Hepatocyte (in vitro differentiated cells): ENCODE measurements at regions not wholly inside any gene's neighbourhood (a gene's known extent, or its start where the extent isn't known, plus 50 kb on each side); places are given as distances from the start of the nearest gene placed in this dataset.
A peak's percentile ranks its signal among the peaks of the same experiment; 100 is the strongest.

Experiments
- DNase-seq: peaks from one replicate; pipeline ENCODE4 v3.0.0-alpha.2; 2016; ENCODE audit warnings: low spot score
- H2AFZ ChIP-seq: fragments of 200-600 bp; sonication (generic); 2 replicates; pipeline ENCODE4 v1.6.0; 2016; ENCODE audit warnings: antibody characterized with exemption, mild to moderate bottlenecking
- H3K27ac ChIP-seq: fragments of 200-600 bp; sonication (generic); 2 replicates; pipeline ENCODE4 v1.5.1; 2016; ENCODE audit warnings: mild to moderate bottlenecking
- H3K27me3 ChIP-seq: fragments of 200-600 bp; sonication (generic); 2 replicates; pipeline ENCODE4 v1.6.1; 2016
- H3K36me3 ChIP-seq: fragments of 200-600 bp; sonication (generic); replicated peaks from 2 replicates; pipeline ENCODE4 v1.5.1; 2016; ENCODE audit warnings: low read depth; ENCODE audit not compliant: insufficient read depth
- H3K4me1 ChIP-seq: fragments of 200-600 bp; sonication (generic); 2 replicates; pipeline ENCODE4 v1.5.1; 2016; ENCODE audit warnings: mild to moderate bottlenecking, moderate library complexity; ENCODE audit not compliant: insufficient read depth
- H3K4me2 ChIP-seq: fragments of 200-600 bp; sonication (generic); 2 replicates; pipeline ENCODE4 v1.6.0; 2016
- H3K4me3 ChIP-seq: fragments of 200-600 bp; sonication (generic); 2 replicates; pipeline ENCODE4 v1.5.1; 2016; ENCODE audit warnings: mild to moderate bottlenecking
- H3K79me2 ChIP-seq: fragments of 200-600 bp; sonication (generic); 2 replicates; pipeline ENCODE4 v1.6.0; 2017; ENCODE audit warnings: mild to moderate bottlenecking
- H3K9me2 ChIP-seq: fragments of 200-600 bp; sonication (generic); replicated peaks from 2 replicates; pipeline ENCODE4 v1.6.0; 2017; ENCODE audit warnings: mild to moderate bottlenecking; ENCODE audit not compliant: insufficient read depth
- H3K9me3 ChIP-seq: fragments of 200-600 bp; sonication (generic); 2 replicates; pipeline ENCODE4 v1.5.1; 2016; ENCODE audit warnings: low read depth, mild to moderate bottlenecking
- H4K20me1 ChIP-seq: fragments of 200-600 bp; sonication (generic); 2 replicates; pipeline ENCODE4 v1.6.0; 2016; ENCODE audit warnings: mild to moderate bottlenecking; ENCODE audit not compliant: insufficient read depth, poor library complexity, severe bottlenecking
- EZH2 ChIP-seq: fragments of 200-600 bp; sonication (generic); IDR thresholded peaks from 2 replicates; pipeline ENCODE4 v1.6.1; 2016; ENCODE audit warnings: antibody characterized with exemption, mild to moderate bottlenecking, borderline replicate concordance
- EZH2phosphoT487 ChIP-seq: fragments of 200-600 bp; sonication (generic); IDR thresholded peaks from one replicate; pipeline ENCODE4 v1.6.1; 2018; ENCODE audit warnings: antibody characterized with exemption, mild to moderate bottlenecking, low read depth, moderate library complexity; ENCODE audit not compliant: unreplicated experiment, severe bottlenecking
- WGBS: methylation state at CpG from one replicate; pipeline ENCODE4 v1.1.6; 2016; ENCODE audit warnings: low lambda C conversion rate; ENCODE audit errors: missing lambda C conversion rate; 5-methylcytosine and 5-hydroxymethylcytosine counted together
- TF ChIP-seq, protein P1 (sequence below): fragments of 200-600 bp; sonication (generic); IDR thresholded peaks from 2 replicates; pipeline ENCODE4 v1.5.1; 2016; ENCODE audit warnings: antibody characterized with exemption, mild to moderate bottlenecking; ENCODE audit not compliant: poor library complexity

- Histone ChIP-seq H3K4me2 (no peak overlapping the region), H3K36me3 (no peaks in the 10 kb centered on the region), H2AFZ (no peak overlapping the region), H4K20me1 (no peaks in the 10 kb centered on the region), H3K4me3 (no peak overlapping the region), H3K4me1 (no peaks in the 10 kb centered on the region), H3K27me3 (no peaks in the 10 kb centered on the region), H3K9me3 (no peaks in the 10 kb centered on the region), H3K9me2 (no peaks in the 10 kb centered on the region), H3K27ac (no peak overlapping the region), H3K79me2 (no peaks in the 10 kb centered on the region)
- WGBS, result 86% methylated on average over 2 of the region's 2 CpGs
- TF ChIP-seq, protein P1, sequence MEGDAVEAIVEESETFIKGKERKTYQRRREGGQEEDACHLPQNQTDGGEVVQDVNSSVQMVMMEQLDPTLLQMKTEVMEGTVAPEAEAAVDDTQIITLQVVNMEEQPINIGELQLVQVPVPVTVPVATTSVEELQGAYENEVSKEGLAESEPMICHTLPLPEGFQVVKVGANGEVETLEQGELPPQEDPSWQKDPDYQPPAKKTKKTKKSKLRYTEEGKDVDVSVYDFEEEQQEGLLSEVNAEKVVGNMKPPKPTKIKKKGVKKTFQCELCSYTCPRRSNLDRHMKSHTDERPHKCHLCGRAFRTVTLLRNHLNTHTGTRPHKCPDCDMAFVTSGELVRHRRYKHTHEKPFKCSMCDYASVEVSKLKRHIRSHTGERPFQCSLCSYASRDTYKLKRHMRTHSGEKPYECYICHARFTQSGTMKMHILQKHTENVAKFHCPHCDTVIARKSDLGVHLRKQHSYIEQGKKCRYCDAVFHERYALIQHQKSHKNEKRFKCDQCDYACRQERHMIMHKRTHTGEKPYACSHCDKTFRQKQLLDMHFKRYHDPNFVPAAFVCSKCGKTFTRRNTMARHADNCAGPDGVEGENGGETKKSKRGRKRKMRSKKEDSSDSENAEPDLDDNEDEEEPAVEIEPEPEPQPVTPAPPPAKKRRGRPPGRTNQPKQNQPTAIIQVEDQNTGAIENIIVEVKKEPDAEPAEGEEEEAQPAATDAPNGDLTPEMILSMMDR, result no peak
- no peak for TF ChIP-seq EZH2
- no peak for TF ChIP-seq EZH2phosphoT487
- DNase-seq, result no peak
Measured at GRCh38 chr3:124496061-124496460, 234.2 kb upstream of the UMPS start.

DNA sequence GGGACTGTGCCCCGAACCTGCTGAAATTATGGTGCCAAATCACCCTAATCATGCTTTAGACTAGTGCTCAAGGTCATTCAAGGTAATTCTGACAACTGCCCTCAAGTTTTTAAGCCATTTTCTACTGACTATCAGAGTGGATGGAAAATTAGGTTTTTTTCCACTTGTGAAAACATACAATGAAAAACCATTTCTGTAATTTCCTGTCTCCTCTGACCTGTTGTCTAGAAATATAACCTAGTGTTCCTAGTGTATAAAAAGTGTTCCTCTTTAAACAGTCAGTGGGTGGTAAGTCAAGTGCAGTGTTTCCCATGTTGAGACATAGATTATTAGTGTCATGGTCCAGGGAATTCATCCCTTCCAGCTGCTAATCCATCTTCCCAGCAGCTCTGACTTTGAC lies 232.8 kb upstream of the UMPS start:
- Histone ChIP-seq H3K4me3 (no peak overlapping the region), H4K20me1 (no peaks in the 10 kb centered on the region), H3K27ac (no peak overlapping the region), H3K36me3 (no peaks in the 10 kb centered on the region), H3K27me3 (no peaks in the 10 kb centered on the region), H3K9me2 (no peaks in the 10 kb centered on the region), H3K9me3 (no peaks in the 10 kb centered on the region), H3K79me2 (no peaks in the 10 kb centered on the region), H3K4me1 (no peaks in the 10 kb centered on the region), H2AFZ (no peak overlapping the region), H3K4me2 (no peak overlapping the region)
- no peak for DNase-seq
- TF ChIP-seq, protein P1, result no peak
- TF ChIP-seq EZH2 (no peak), EZH2phosphoT487 (no peak)
- WGBS, result 100% methylated on average over 1 of the region's 1 CpG

- DNase-seq, result no peak
- 83% methylated on average over 4 of the region's 4 CpGs for WGBS
Measured at GRCh38 chr3:124498891-124499290, 231.4 kb upstream of the UMPS start.

More at GRCh38 chr3:124498891-124499290, 231.4 kb upstream of the UMPS start:
- H3K79me2 ChIP-seq, result no peaks in the 10 kb centered on the region
- H3K9me2 ChIP-seq, result no peaks in the 10 kb centered on the region
- TF ChIP-seq EZH2 (no peak), EZH2phosphoT487 (no peak)
- TF ChIP-seq, protein P1, result no peak
- H3K9me3 ChIP-seq, result no peaks in the 10 kb centered on the region
- H3K27ac ChIP-seq, result peak overlapping the region; percentile 18
- H4K20me1 ChIP-seq, result no peaks in the 10 kb centered on the region
- H3K4me2 ChIP-seq, result no peak overlapping the region
- no peak overlapping the region for H3K4me3 ChIP-seq
- no peaks in the 10 kb centered on the region for H3K27me3 ChIP-seq
- H2AFZ ChIP-seq, result no peak overlapping the region
- no peaks in the 10 kb centered on the region for H3K4me1 ChIP-seq
- H3K36me3 ChIP-seq, result no peaks in the 10 kb centered on the region
